HG03280 (cell line): ENCODE measurements at regions not wholly inside any gene's neighbourhood (a gene's known extent, or its start where the extent isn't known, plus 50 kb on each side); places are given as distances from the start of the nearest gene placed in this dataset.

Experiments used
- ATAC-seq: cut with Tn5 transposase; IDR thresholded peaks from one replicate; pipeline ENCODE4 v1.9.1; 2021; ENCODE audit warnings: mild to moderate bottlenecking, moderate library complexity; ENCODE audit not compliant: unreplicated experiment

DNA sequence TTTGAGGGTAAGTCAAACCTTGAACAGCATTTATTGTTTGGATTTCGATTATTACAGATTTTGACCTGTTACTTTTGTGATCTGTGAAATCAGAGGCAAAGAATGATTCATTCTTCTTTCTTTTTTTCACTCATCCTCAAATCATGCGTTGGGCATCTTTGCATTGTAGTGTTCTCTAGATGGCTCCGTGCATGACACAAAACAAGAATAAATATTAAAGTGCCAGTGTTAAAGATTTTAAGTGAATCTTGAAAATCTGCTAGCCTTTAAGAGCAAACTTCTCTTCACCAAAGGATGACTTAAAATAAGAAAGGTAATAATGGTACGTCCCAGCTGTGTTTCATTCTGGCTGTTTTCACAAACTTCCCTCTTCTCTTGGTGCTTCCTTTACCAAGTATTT, 361.9 kb upstream of the SMARCA2 start:
- ATAC-seq, result no peak

DNA sequence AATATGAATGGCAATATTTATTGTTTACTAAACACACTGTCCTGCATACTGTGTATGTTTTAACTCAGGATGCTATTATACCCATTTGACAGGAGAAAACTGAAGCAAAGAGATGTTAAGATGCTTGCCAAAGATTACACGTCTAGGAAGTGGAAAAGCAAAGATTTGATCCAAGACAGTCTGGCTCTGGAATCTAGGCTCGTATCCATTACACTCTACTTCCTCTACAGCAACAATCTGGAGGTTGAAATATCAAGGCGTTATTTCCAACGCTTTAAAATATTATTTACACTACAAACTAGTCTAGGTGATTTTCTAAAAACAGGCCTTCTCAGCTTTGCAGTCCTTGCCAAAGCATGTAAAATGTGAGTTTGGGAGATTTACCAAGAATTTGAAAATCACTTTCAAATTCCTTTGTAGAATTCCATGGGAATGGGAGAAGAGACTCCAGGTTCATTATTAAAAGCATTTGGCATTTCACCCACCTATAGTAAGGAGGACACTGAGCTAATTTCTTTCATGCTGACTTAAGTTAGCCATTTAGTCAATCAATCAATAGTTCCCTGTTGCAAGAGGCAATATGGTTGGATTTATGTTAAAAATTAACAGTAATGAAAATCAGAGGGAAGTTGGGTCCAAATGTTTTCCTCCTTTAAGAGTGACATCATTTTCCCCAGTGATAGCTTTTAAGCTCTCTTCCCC, 356.3 kb upstream of the SMARCA2 start:
- no peak for ATAC-seq

DNA sequence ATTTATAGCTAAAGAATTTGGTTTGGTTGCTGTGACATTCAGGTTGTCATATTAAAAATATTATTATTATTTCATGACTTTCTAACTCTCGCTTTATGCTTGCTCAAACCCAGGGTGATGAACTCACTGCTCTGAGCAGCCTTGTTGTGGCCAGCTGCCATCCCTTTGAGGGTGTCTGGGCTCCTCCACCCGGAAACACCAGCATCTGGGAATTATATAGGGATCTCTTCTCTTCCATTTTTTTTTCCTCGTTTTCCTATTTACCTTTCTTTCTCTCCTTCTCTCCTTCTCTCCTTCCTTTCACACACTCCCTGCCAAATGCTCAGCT, 355.8 kb upstream of the SMARCA2 start:
- ATAC-seq, result no peak

DNA sequence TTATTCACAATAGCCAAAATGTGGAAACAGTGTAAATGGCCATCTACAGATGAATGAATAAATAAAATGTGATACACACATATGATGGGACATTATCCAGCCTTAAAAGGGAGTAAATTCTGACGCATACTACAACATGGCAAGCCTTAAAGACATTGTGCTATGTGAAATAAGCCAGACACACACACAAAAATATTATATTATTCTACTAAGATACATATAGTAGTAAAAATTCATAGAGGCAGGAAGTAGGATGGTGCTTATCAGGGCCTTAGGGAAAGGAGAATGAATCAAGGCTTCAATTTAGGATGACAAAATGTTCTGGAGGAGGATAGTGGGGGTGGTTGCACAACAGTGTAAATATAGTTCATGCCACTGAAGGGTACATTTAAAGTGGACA, 346.7 kb upstream of the SMARCA2 start:
- no peak for ATAC-seq

DNA sequence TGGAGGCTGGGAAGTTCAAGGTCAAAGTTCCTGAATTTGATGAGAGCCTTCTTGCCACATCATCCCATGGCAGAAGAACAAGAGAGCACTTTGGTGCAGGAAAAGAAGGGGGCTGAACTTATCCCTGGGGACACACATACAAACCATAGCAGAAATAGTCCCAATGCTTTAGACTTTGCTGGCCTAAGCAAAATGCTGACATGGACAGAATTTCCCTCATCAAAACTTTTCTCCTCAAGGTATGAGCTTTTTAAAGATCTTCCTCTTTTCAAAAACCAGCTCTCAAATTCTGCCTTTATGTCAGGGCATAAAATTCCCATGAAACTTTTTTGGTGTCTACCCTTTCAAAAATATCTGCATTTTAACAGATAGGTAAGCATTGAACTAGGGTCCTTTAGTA, 341.8 kb upstream of the SMARCA2 start:
- ATAC-seq, result no peak

DNA sequence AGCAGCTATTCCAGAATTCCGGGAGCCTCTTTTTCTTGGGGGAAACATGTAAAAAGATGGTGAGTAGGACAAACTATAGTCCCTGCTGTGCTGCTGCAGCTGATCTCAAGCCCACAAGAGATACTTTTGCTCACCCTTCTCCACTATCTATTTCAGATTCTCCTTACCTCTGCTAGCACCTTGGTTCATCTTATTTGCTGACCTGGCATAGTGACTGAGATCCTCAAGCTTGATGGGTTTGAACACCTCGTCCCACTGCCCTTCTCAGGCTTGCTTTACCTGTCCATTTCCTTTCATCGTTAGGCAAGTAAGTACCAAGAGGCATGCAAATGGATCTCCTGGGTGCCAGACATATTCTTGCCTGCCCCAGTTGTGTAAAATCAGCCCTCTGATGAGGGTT, 338.4 kb upstream of the SMARCA2 start:
- ATAC-seq, result no peak

DNA sequence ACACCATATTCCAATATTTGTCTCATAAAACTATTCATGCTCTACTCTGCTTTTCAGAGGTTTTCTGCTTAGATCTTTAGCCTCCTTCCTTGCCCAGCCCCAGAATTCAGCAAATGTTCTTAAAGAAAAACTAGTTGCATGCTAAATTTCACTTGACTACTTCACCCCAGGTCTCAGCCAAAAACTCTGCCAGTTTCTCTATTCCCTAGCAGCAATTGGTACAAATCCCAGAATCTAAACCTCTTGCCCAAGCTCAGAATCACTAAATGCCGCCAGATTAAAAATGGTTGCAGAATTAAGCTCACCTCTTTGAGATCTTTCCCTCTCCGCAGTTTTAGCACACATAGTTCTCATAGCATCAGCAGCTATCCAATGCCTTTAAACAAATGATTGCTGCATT, 331.2 kb upstream of the SMARCA2 start:
- ATAC-seq, result no peak

DNA sequence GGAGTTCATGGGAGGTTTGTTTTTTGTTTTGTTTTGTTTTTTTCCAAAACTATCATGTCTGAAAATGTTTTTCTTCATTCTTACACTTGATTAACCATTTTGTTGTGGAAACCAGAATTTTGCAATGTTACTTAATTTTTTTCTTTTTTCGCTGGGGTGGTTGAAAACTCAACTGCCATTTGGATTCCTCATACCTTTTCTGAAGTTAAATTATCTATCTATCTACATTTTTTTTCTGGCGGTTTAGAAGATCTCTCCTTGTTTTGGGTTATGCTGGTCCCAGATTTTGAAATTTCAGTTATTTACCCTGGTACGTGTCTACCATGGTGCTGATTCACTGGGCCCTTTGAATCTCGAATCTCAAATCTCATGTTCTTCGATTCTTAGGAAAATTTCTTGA, 316.2 kb upstream of the SMARCA2 start:
- ATAC-seq, result no peak

DNA sequence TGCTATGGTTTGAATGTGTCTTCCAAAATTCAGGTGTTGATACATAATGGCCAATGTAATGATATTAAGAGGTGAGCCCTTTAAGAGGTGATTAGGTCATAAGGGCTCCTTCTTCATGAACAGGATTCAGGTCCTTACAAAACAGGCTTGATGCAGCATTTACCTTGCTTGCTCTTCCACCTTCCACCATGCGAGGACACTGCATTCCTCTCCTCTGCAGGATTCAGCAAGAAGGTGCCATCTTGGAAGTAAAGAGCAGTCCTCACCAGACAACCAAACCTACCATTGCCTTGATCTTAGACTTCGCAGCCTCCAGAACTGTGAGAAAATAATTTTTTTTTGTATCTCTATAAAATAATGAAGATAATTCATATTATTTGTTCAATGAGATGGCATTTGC, 314.0 kb upstream of the SMARCA2 start:
- ATAC-seq, result no peak

DNA sequence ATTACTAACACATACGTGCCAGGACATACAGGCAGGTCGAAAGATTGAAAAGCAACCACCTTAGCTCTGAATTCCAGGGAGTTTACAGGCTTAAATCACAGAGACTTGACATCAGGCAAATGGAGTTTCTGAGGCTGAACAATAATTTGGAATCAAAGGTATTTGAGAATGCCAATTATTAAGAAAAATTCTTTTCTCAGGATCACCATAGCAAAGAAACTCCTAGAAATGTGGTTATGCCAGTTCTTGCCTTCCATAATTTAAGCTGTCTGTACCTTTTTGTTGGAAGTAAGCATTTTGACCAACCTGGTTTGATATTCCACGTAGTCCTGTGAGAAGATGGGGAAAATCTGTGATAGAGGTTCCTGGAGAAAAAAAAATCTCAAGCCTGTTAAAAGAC, 312.4 kb upstream of the SMARCA2 start:
- ATAC-seq, result no peak

DNA sequence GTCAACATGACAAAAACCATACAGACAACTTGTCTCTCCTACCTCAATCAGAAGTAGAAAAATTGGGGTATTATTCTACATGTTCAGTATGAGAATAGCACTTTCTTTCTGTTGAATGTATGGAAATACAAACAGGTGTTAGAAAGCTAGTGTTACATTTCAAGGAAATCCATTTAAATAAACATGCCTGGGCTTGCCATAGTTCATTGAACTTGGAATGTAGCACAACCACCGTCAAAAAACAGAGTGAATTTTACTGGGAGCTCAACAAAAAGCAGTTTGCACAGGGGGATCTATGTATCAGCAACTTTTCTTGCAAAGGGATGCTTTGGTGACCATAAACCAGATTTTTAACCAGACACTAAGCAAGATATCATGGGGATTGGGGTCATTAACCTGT, 307.9 kb upstream of the SMARCA2 start:
- no peak for ATAC-seq

DNA sequence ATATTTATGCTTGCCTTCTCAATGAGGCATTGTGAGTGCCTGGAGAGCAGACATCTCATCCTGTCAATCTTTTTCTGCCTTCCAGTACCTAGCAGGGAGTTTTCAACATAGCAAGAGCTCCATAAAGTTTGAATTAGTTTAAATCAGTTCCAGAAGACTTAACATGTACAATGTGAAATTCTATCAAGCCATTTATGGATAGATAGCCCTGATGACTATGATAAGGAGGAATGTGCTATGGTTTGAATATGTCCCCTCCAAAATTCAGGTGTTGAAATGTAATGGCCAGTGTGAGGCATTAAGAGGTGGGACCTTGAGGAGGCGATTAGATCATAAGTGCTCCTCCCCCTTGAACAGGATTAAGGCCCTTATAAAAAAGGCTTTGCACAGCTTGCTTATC, 306.9 kb upstream of the SMARCA2 start:
- ATAC-seq, result no peak

DNA sequence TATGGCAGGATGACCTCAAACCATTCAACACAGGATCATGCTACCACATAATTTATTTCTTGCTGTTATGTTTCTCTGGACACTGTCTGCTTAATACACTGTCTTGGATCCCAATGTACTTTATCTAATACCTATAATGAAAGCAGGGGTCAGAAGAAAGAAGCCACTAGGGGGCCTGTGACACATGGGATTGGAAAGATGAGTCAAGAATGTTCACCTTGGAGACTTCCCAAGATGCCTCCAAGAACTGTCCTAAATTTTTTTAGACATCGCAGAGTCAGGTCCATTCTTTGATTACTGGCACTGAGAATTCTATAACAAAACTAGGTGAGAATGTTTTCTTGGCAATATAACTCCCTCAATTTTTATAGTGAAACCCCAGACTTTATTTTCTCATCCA, 305.8 kb upstream of the SMARCA2 start:
- ATAC-seq, result no peak

DNA sequence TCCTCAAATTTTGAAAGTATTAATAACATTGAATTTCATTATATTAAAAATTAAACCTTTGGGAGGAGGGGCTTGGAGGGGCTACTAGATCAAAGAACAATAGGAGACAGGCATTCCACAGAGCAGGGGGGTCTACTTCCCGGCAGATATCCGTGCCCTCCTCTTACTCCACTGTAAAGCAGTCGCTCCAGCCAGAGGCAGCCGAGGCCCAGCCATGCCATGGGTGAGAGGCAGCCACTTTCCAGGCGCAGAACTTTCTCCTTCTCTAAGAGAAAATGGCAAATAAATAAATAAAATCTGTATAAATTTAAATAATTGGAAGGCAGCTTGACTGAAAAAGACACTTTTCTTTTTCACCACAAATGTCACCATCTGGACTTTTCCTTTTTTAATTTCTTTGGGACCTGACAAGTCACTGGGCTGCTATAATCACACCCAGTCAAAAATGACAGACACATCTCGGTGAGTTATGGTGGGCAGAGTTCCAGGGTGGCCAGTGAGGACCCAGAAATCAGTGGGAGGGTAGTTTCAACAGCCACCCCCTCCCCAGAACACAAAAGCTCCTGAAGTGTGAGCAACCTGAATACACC, 302.2 kb upstream of the SMARCA2 start:
- ATAC-seq, result no peak

DNA sequence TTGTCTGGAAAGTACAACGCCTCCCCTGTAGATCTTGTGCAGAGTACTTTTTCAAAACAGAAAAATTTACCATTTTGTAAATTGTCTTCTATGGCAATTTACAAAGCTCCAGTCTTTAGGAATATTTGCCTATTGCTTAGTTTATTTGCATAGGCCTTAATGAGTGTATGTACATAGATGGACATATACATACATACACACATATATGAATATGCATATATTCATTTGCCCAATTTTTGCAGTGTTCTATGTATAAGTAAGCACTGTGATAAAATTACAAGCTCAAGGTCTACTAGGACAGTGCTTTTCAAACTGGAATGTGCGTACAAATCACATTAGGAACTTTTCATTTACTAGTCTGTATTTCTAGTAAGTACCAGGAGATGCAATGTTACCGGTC, 301.3 kb upstream of the SMARCA2 start:
- no peak for ATAC-seq

DNA sequence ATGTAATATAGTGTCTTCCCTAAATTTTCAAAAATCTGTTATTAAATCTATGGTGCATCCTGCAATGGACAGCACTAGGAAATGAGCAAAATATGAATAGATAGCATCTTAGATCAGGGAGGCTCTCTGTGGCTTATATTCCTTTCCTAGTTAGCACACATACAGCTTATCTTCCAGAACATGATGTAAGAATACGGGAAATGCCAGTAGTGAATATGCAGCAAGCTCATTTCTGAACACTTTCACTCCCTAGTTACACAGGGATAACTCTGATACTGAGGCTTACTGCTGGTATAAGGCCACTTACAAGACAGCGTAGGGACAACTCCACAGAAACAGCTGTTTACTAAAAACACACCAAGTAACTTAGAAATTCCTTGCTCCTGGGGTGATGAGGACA, 297.3 kb upstream of the SMARCA2 start:
- ATAC-seq, result no peak

DNA sequence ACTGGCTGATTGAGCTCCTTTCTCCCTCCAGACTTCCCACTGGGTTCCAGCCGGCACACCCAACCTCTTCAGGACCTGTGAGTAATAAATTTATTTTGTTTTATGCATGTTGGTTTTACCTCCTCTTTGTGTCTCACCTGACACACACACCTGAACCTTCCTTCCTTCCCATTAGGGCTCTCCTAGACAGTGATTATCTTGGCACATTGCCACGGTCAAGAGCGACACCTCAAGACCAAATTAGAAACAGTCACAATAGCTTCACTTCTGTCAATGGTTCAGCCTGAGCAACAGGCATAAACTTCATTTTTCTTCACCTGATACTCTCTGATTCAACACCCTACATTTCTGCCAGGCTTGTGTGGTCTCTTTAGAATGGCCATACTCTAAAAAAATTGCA, 296.3 kb upstream of the SMARCA2 start:
- no peak for ATAC-seq

DNA sequence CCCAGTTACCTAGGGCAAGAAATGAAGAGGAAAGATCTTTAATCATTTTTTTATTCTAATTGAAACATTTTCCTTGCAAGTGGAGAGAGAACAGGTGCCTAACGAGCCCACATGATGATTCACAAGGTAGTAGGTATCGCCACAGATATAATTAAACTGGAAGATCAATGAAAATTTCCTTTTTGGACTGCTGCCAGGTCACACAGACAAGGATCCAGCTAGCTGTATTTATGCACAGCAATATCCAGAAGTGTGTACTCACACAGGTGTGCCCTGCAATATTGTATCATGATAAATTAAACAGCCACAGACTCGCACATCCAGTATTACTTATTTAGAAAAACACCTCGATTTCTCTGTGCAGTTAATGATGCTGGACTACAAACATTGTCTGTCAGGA, 294.0 kb upstream of the SMARCA2 start:
- ATAC-seq, result no peak

DNA sequence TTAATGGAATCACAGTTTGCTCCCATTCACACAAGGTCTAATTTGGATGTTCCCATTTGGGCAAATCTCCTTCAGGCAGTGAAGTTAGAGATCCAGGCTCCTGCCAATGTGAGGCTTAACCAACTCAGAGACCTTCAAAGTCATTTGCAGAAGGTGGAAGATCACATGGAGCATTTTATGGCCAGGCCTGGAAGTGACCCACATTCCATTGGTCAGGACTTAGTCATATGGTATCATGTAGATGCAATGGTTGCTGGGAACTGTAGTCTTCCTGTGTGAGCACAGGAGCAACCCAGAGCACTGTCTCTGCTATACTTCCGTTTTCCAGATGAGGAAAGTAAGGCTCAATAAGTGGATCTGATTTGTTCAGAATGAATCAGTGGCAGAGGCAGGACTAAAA, 292.7 kb upstream of the SMARCA2 start:
- ATAC-seq, result peak; percentile 51

DNA sequence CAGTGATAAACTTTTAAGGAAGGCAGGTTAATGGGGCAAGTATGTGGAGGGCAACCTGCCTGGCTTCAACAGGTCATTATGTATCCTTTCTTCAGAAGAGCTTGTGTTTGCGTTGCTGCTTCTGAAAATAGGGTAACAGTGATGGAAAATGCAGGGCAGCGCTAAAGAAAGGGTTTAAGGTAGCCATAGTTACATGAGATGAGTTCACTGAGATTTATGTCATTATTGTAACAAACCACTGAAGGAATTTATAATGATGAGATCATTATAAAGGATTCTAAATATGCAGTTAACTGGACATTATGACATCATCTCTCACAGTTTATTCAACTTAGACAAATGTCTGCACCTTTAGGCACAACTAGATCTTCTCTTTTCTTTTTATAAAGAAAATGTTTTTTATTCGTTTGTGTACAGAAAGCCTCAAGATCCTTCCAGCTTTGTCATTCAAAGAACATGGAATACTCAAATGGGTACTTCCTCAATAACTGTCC, 291.6 kb upstream of the SMARCA2 start:
- no peak for ATAC-seq

DNA sequence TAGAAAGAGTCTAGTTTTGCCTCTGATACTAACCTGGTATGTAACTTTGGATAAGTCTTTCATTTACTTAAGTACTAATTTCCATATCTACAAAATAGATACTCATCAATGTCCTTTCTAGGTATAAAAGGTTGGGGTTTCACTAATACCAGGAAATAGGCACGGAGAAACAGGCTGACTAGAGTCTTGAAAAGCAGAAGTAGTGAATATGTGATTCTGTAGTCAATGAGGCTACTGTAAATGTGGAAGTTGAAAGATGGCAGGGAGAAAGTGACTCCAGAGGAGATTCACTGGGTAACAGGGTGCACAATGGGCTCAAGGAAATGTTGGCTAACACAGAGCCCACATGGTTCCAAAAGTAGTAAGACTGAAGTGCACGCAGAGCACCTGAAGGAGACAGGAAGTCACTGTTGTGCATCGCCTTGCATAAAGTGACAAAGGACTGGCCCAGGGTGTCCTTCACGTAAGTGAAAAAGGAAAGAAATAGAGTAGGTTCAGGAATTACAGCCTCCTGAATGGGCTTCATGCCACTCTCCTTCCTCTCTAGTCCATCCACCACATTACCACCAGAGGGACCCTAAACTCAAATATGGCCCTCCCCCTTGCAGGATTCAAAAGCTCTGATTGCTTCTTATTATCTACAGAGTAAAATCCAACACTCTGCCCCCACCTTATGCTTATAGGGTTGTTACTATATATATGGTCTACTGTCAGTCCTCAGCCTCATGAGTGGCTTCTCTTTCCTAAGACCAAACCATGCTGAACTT, 288.0 kb upstream of the SMARCA2 start:
- ATAC-seq, result no peak

DNA sequence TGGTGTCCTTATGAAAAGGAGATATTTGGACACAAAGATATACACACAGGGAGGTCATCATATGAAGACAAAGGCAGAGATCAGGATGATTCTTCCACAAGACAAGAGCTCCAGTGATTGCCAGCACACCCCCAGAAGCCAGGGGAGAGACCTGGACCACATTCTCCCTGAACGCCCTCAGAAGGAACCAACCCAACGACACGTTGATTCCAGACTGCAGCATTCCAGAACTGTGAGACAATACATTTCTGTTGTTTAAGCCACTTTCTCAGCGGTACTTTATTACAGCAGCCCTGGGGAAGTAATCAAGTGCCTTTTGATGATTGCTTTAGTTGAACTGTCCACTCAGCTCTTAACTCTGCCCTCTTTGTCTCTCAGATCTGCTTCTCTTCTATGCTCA, 285.5 kb upstream of the SMARCA2 start:
- no peak for ATAC-seq
